H1 (cell line): ENCODE measurements at regions not wholly inside any gene's neighbourhood (a gene's known extent, or its start where the extent isn't known, plus 50 kb on each side); places are given as distances from the start of the nearest gene placed in this dataset.

Experiments used
- CTCF ChIA-PET: fragments of 300-600 bp; sonication (Branson Sonifier 250); formaldehyde crosslinking; loops from one replicate; lab custom pipeline; 2021; ENCODE audit not compliant: partially characterized antibody; lab: Charles Lee
- POLR2A ChIA-PET: fragments of 300-600 bp; sonication (Branson Sonifier 250); formaldehyde crosslinking; loops from one replicate; lab custom pipeline; 2021; ENCODE audit warnings: inconsistent platforms; ENCODE audit not compliant: partially characterized antibody; lab: Charles Lee
- DNase-seq, 2 experiments: peaks; one replicate each; pipeline versions ENCODE4 v3.0.0 to v3.0.0-alpha.2; 2010 to 2022; ENCODE audit warnings: low spot score in 2 of 2, low read depth in 1 of 2, mixed read lengths in 1 of 2
- FAIRE-seq: peaks from 2 replicates; lab custom pipeline; 2011; peaks lifted over from hg19 to GRCh38; lab: Jason Lieb, UNC
- H2AFZ ChIP-seq: 2 replicates; pipeline ENCODE4 v1.8.1; 2012; ENCODE audit warnings: low read length, inconsistent platforms
- H2AK5ac ChIP-seq: 2 replicates; pipeline ENCODE4 v1.6.1; 2013; ENCODE audit warnings: low read depth, low read length
- H2BK120ac ChIP-seq: replicated peaks from 2 replicates; pipeline ENCODE3; 2013; ENCODE audit warnings: low read depth, low read length, inconsistent platforms
- H2BK12ac ChIP-seq: 2 replicates; pipeline ENCODE4 v1.6.1; 2013; ENCODE audit warnings: low read depth, low read length
- H2BK15ac ChIP-seq: 2 replicates; pipeline ENCODE4 v1.6.1; 2013; ENCODE audit warnings: low read length
- H2BK20ac ChIP-seq: 2 replicates; pipeline ENCODE4 v1.6.1; 2013; ENCODE audit warnings: low read length
- H2BK5ac ChIP-seq: 2 replicates; pipeline ENCODE4 v1.6.1; 2013; ENCODE audit warnings: low read depth, low read length
- H3K14ac ChIP-seq: 2 replicates; pipeline ENCODE4 v1.6.1; 2013; ENCODE audit warnings: inconsistent platforms; ENCODE audit not compliant: insufficient read length
- H3K18ac ChIP-seq: 2 replicates; pipeline ENCODE4 v1.6.1; 2013; ENCODE audit warnings: low read length; ENCODE audit errors: extremely low read depth
- H3K23ac ChIP-seq: 2 replicates; pipeline ENCODE4 v1.6.1; 2013; ENCODE audit warnings: inconsistent platforms; ENCODE audit not compliant: insufficient read length
- H3K23me2 ChIP-seq: 2 replicates; pipeline ENCODE4 v1.6.1; 2013; ENCODE audit warnings: low read depth, low read length
- H3K27ac ChIP-seq: 2 replicates; pipeline ENCODE4 v1.6.1; 2011; ENCODE audit warnings: low read depth, low read length, inconsistent platforms
- H3K27me3 ChIP-seq, 4 experiments: replicated peaks in 1 of 4; 1 replicate in 1 of 4; 2 replicates in 3 of 4; pipeline versions ENCODE4 v1.6.1 to v1.8.1; 2011 to 2013; ENCODE audit warnings: low read length in 3 of 4, mild to moderate bottlenecking in 3 of 4, inconsistent platforms in 2 of 4, mixed read lengths in 2 of 4, moderate library complexity in 1 of 4; ENCODE audit not compliant: control insufficient read depth in 3 of 4, insufficient read depth in 3 of 4; ENCODE audit errors: extremely low read depth in 1 of 4
- H3K36me3 ChIP-seq, 4 experiments: 2 replicates each; pipeline versions ENCODE4 v1.6.1 to v1.8.1; 2011 to 2013; ENCODE audit warnings: mild to moderate bottlenecking in 4 of 4, low read length in 3 of 4, moderate library complexity in 2 of 4, control low read depth in 1 of 4, inconsistent platforms in 1 of 4; ENCODE audit not compliant: insufficient read depth in 4 of 4, control insufficient read depth in 2 of 4
- H3K4ac ChIP-seq: replicated peaks from 2 replicates; pipeline ENCODE3; 2013; ENCODE audit warnings: low read length, low read depth, mixed read lengths, inconsistent platforms; ENCODE audit not compliant: insufficient read length
- H3K4me1 ChIP-seq, 4 experiments: replicated peaks in 1 of 4; 1 replicate in 1 of 4; 2 replicates in 3 of 4; pipeline versions ENCODE4 v1.6.1 to v1.8.1; 2011 to 2013; ENCODE audit warnings: low read length in 3 of 4, inconsistent platforms in 2 of 4, mixed read lengths in 1 of 4; ENCODE audit not compliant: insufficient read depth in 4 of 4, control insufficient read depth in 3 of 4
- H3K4me2 ChIP-seq, 2 experiments: 2 replicates each; pipeline versions ENCODE4 v1.6.1 to v1.8.1; 2011 to 2013; ENCODE audit warnings: low read depth in 2 of 2, low read length in 2 of 2, control low read depth in 1 of 2, inconsistent platforms in 1 of 2, mild to moderate bottlenecking in 1 of 2; ENCODE audit not compliant: insufficient read depth in 1 of 2
- H3K4me3 ChIP-seq, 4 experiments: fragments of 200-600, 300-600 bp in 1 of 4; sonication (generic), shearing (Covaris generic), sonication (Bioruptor Twin) in 1 of 4; 2 replicates each; pipeline versions ENCODE4 v1.5.1 to v1.8.1; 2011 to 2016; ENCODE audit warnings: low read length in 4 of 4, low read depth in 3 of 4, control low read depth in 2 of 4, inconsistent platforms in 2 of 4, mild to moderate bottlenecking in 2 of 4, mixed read lengths in 1 of 4, moderate library complexity in 1 of 4; ENCODE audit not compliant: insufficient read depth in 2 of 4; ENCODE audit errors: extremely low read depth in 1 of 4
- H3K56ac ChIP-seq: replicated peaks from 2 replicates; pipeline ENCODE3; 2013; ENCODE audit warnings: low read depth, mild to moderate bottlenecking, mixed read lengths, low read length, inconsistent platforms; ENCODE audit not compliant: insufficient read length
- H3K79me1 ChIP-seq: 2 replicates; pipeline ENCODE4 v1.6.1; 2013; ENCODE audit warnings: low read depth, low read length, control low read depth
- H3K79me2 ChIP-seq, 2 experiments: 2 replicates each; pipeline versions ENCODE4 v1.6.1 to v1.8.1; 2012 to 2013; ENCODE audit warnings: low read length in 2 of 2, mild to moderate bottlenecking in 2 of 2, inconsistent platforms in 1 of 2; ENCODE audit not compliant: insufficient read depth in 2 of 2, control insufficient read depth in 1 of 2
- H3K9ac ChIP-seq, 4 experiments: replicated peaks in 1 of 4; 1 replicate in 1 of 4; 2 replicates in 3 of 4; pipeline versions ENCODE4 v1.6.1 to v1.8.1; 2011 to 2013; ENCODE audit warnings: low read depth in 3 of 4, low read length in 3 of 4, control low read depth in 2 of 4, mild to moderate bottlenecking in 2 of 4, moderate library complexity in 2 of 4, inconsistent platforms in 1 of 4; ENCODE audit errors: extremely low read depth in 1 of 4
- H3K9me3 ChIP-seq, 2 experiments: 2 replicates each; pipeline versions ENCODE4 v1.6.1 to v1.8.1; 2012 to 2013; ENCODE audit warnings: mild to moderate bottlenecking in 2 of 2, moderate library complexity in 2 of 2, control low read depth in 1 of 2, inconsistent platforms in 1 of 2, low read depth in 1 of 2, low read length in 1 of 2, mixed read lengths in 1 of 2; ENCODE audit not compliant: insufficient read depth in 2 of 2
- H4K20me1 ChIP-seq, 2 experiments: replicated peaks in 1 of 2; 2 replicates each; pipeline versions ENCODE3 to v1.8.1; 2011 to 2013; ENCODE audit warnings: inconsistent platforms in 2 of 2, low read length in 2 of 2, mild to moderate bottlenecking in 1 of 2; ENCODE audit not compliant: insufficient read depth in 2 of 2, control insufficient read depth in 1 of 2
- H4K5ac ChIP-seq: 2 replicates; pipeline ENCODE4 v1.6.1; 2013; ENCODE audit warnings: low read length, low read depth, mixed read lengths, inconsistent platforms; ENCODE audit not compliant: insufficient read length
- H4K8ac ChIP-seq: 2 replicates; pipeline ENCODE4 v1.8.0; 2013; ENCODE audit warnings: mild to moderate bottlenecking, moderate library complexity, low read length, inconsistent platforms; ENCODE audit not compliant: insufficient read depth; ENCODE audit errors: extremely low read depth
- H4K91ac ChIP-seq: replicated peaks from 2 replicates; pipeline ENCODE3; 2013; ENCODE audit warnings: low read length, mixed read lengths, inconsistent platforms; ENCODE audit not compliant: insufficient read length
- CHD2 ChIP-seq: IDR thresholded peaks from 2 replicates; pipeline ENCODE4 v1.6.1; 2012; ENCODE audit warnings: low read length, improper control_type of control experiment
- E2F6 ChIP-seq: IDR thresholded peaks from 2 replicates; pipeline ENCODE4 v1.6.1; 2012; ENCODE audit warnings: inconsistent platforms
- KDM4A ChIP-seq: IDR thresholded peaks from one replicate; pipeline ENCODE4 v1.7.1; 2012; ENCODE audit warnings: low read depth, mild to moderate bottlenecking, moderate library complexity, low read length, inconsistent platforms; ENCODE audit not compliant: severe bottlenecking
- RBBP5 ChIP-seq: IDR thresholded peaks from 2 replicates; pipeline ENCODE4 v1.7.1; 2012; ENCODE audit warnings: low read depth, mild to moderate bottlenecking, inconsistent platforms, low read length, moderate library complexity, borderline replicate concordance
- SP4 ChIP-seq: IDR thresholded peaks from 2 replicates; pipeline ENCODE4 v1.6.1; 2012; ENCODE audit warnings: low read length, inconsistent platforms
- ZNF274 ChIP-seq: IDR thresholded peaks from 2 replicates; pipeline ENCODE4 v1.7.0; 2012; ENCODE audit warnings: low read length, borderline replicate concordance; ENCODE audit errors: extremely low read depth
- WGBS, 2 experiments: shearing (Covaris generic) in 1 of 2; methylation state at CpG; one replicate each; pipeline versions ENCODE4 v1.1.6 to v1.1.7; 2013 to 2015; ENCODE audit warnings: low lambda C conversion rate in 2 of 2, mixed read lengths in 2 of 2, inconsistent platforms in 1 of 2, low coverage in 1 of 2, missing lambda C conversion rate in 1 of 2; ENCODE audit not compliant: insufficient replicate concordance in 2 of 2, insufficient coverage in 1 of 2, insufficient read length in 1 of 2; ENCODE audit errors: extremely low coverage in 1 of 2, missing lambda C conversion rate in 1 of 2; 5-methylcytosine and 5-hydroxymethylcytosine counted together

DNA sequence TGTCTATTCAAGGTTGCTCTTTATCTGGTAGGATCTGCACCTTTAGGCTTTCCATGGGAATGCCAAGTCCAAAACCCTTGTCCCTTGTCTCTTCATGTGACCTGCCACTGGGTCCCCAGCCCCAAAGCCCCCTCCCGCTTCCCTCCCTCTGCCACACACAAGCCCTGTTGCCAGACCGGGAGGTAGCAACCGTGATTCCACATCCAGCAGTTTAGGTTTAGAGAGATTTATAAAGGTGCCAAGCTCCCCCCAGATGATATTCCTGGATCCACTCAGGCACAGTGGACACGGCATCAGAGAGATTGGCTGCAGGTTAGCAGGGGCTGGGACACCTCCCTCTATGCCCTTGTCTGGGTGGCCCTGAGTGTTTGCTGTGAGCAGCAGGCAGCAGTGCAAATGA, 504.7 kb downstream of the CCDC171 start:
- Histone ChIP-seq H4K91ac (no peak overlapping the region), H3K23me2 (no peaks in the 10 kb centered on the region; the same call in 1 of the 2 replicates), H3K9ac (no peak overlapping the region), H3K18ac (no peak overlapping the region), H3K23ac (no peak overlapping the region), H2BK12ac (no peak overlapping the region), H2BK15ac (no peak overlapping the region), H4K5ac (no peak overlapping the region), H3K79me1 (no peaks in the 10 kb centered on the region), H2AK5ac (no peak overlapping the region), H2AFZ (peak overlapping the region; percentile 76; the same call in 1 of the 2 replicates), H3K27me3 (no peaks in the 10 kb centered on the region), H3K36me3 (no peaks in the 10 kb centered on the region), H3K79me2 (no peaks in the 10 kb centered on the region), H2BK20ac (no peak overlapping the region), H2BK120ac (no peak overlapping the region), H3K56ac (no peak overlapping the region), H3K14ac (no peak overlapping the region), H2BK5ac (no peak overlapping the region), H4K8ac (no peak overlapping the region), H3K4ac (no peak overlapping the region), H3K4me2 (no peak overlapping the region), H3K4me3 (no peak overlapping the region), H3K27ac (no peak overlapping the region), H4K20me1 (no peaks in the 10 kb centered on the region), H3K4me1 (peaks cover 0 to 12% (median 10%) of the 10 kb centered on the region in 4 experiments; a peak in 5 of 7 replicates), H3K9me3 (no peaks in the 10 kb centered on the region)
- DNase-seq (no peak), FAIRE-seq (no peak)
- ChIA-PET POLR2A (no interaction called here), CTCF (interaction anchor here (1.2 to 4.7 kb wide), 4 partner anchors 12 to 76 kb away, joined by 3 to 19 read pairs (median 4); no protein-coding TSS in a partner anchor)
- WGBS, 2 experiments, result 65% methylated on average over 4 of the region's 4 CpGs; no CpG with 5 or more reads in 1 of the 2 experiments
- TF ChIP-seq KDM4A (no peak), SP4 (no peak), ZNF274 (no peak), E2F6 (no peak), RBBP5 (no peak), CHD2 (no peak)
